Right forelimb (tissue), 1 donor: ENCODE measurements at regions not wholly inside any gene's neighbourhood (a gene's known extent, or its start where the extent isn't known, plus 50 kb on each side); places are given as distances from the start of the nearest gene placed in this dataset.
"Not testable (repeated sequence)": the region's sequence is repeated elsewhere in the genome, so short reads cannot be mapped to it uniquely, and the experiment has no call there.

Source experiments
- DNase-seq: peaks from one replicate; pipeline ENCODE4 v3.0.0-alpha.2; 2018

GRCh38 chr5:92977846-92978540, 603.0 kb downstream of the NR2F1-AS1 start:
- no peak for DNase-seq

DNA sequence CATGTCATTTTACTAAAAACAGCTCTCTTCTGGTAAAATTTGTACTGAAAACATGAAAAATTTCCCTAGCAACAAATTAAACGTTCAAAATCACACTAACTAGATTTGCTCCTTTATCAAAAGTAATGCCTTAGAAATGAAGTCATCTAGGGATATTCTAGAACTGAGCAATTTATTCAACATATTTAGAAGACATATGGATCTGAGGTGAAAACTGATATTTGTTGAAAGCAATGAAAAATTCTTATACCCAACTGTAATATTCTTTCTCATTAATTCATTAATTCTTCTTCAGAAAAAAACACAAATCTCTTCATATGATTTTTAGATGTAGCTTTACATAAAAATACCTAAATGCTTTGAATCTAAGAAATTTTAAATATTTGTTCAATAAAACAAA, 604.9 kb downstream of the NR2F1-AS1 start:
- DNase-seq: no peak

DNA sequence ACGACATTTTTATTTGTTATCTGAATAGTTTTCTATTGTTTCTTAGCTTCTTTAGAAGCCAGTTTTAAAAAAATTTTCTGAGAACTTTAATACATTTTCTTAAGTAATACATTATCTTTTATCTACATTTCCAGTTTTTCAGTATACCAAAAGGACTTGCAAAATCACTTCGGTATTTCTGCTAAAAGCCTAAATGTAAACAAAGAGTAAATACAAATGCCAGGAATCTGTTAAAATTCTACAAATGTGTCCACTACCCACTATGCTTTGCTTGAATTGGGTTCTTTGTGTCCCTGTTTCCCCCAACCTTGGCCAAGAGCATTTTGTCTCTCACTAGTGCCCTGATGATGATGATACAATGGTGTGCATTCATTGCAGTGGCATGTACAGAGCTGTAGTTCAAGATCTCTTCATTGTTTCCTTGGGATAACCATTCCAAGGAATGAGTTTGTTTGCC, 611.2 kb downstream of the NR2F1-AS1 start:
- DNase-seq: no peak

- no peak for DNase-seq
These were observed 611.7 kb downstream of the NR2F1-AS1 start for GRCh38 chr5:92969191-92969780.

DNA sequence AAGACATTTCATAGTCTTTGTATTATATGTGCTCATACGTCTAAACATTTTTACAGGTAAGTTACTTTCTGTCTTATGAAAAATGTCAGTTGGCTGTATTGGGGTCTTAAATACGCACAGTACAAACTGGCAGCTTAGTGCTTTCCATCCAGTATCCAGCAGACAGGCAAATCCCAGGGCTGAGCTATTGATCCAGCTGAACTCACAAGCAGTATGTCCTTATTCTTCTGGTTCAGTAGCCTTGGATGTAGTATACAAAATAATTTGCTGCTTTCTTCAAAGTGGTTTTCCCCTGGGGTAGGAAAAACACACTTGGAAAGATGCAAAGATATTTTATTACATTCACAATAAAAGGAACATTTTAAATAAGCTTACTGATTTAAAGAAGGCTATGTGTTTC, 617.2 kb downstream of the NR2F1-AS1 start:
- DNase-seq: no peak

GRCh38 chr5:92962752-92963151, 618.3 kb downstream of the NR2F1-AS1 start:
- no peak for DNase-seq

DNA sequence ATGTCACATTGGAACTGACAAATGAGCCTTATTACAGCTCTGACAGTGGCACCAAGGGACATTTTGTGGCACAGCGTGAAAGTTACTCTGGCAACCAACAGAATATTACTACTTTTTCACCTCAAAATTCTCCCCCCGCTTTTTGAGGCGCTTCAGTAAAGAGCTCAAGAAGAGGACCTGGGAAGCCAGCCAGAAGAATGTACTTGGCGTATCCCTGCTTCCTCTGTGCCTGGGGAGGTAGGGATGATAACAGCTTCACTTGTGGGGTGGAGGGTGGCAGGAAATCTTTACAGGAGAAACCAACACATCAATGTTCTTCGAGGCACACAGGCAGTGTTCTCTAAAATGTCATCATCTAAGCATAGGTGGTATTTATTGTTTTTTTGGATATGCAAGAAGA, 624.1 kb downstream of the NR2F1-AS1 start:
- DNase-seq: no peak

DNA sequence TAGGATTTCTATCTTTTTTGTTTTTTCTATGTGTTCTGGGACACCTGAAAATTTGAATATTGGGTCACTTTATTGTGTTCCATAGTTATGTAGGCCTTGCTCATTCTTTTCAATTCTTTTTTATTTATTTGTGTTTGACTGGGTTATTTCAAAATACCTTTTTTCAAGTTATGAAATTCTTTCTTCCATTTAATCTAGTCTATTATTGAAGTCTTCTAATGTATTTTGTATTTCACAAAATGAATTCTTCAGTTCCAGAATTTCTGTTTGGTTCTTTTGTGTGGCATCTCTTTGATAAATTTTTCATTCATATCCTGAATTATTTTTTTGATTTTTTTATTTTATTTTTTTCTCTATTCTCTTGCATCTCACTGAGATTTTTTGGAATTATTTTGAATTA, 628.8 kb downstream of the NR2F1-AS1 start:
- DNase-seq: no peak

GRCh38 chr5:92951746-92952145, 629.3 kb downstream of the NR2F1-AS1 start:
- DNase-seq: no peak

GRCh38 chr5:92946546-92946945, 634.5 kb downstream of the NR2F1-AS1 start:
- DNase-seq: no peak

- DNase-seq: no peak
These were observed 635.4 kb downstream of the NR2F1-AS1 start for GRCh38 chr5:92945605-92946097.

DNA sequence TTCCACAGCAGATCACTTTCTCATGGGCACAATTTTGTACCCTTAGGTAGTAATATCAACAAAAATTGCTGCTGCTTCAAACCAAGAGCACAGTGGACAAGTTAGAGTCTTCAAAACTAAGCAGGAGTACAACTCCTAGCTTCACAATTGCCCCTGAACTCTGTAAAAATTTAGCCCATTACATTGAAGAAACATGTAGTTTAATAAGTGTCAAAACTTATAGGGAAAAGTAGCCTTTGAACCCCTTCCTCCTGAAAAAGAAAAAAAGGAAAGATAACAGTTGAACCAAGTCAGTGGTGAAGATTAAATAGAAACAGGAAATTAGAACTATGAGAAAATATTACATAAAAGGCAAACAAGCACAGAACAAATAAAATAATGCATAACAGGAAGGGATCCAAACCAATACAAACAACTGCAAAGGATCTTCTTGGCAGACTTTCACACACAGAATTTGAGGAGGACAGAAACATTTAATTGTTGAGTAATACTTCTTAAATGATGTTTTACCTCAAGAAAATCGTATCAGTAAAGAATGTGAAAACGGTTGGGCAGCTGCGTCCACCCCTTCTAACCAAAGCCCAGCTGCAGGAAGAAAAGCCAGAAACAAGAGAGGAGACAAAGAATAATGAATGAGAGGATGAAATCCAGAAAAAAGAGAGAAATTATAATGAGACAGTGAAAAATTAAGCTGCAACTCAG, 636.0 kb downstream of the NR2F1-AS1 start:
- no peak for DNase-seq

DNA sequence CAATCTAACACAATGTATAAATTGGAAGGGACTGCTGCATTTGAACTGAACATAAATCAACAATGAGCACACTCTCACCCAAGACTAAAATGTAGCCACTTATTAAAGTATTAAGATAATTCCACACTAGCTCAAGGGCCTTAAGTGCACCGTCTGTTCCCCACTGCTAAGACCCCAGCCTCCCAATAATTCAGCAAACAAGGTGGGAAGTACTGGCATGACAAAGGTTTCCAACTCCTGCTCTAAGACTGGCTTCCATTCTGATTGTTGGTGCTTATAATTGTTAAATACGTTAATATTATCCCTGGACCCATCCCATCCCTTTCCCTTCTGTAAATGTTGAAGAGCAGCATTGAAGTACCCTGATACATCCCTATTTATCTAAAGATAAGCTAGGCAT, 636.7 kb downstream of the NR2F1-AS1 start:
- DNase-seq: no peak

- no peak for DNase-seq
These were observed 638.3 kb downstream of the NR2F1-AS1 start for GRCh38 chr5:92942762-92943161.

GRCh38 chr5:92941806-92942205, 639.2 kb downstream of the NR2F1-AS1 start:
- no peak for DNase-seq

DNA sequence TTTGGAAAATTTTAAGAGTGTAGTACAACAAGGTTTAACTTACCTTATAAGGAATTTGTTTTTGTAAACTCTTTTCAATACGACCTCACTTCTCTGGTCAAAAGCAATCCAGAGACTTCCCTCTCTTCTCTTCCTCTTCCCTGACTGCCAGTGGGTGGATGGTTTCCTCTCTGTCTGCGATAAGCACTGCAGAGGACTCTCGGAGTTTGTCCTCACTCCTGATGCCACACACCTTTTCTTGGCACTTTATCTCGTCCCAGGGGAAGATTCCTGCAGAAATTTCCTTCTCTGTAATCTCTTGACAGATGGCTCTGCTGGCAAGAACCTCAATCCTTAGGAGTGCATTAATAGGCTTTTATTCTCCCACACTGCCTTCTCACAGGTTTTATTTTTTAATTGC, 641.6 kb downstream of the NR2F1-AS1 start:
- DNase-seq: no peak

DNA sequence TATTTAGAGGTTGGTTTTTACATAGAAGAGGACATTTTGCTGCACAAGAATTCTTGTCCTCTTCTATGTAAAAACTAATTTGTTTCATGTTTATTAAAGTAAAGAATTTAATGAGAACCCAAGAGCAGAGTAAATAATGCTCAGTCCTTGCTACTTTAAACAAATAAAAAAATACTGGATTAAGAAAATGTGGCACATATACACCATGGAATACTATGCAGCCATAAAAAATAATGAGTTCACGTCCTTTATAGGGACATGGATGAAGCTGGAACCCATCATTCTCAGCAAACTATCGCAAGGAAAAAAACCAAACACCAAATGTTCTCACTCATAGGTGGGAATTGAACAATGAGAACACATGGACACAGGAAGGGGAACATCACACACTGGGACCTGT, 643.6 kb downstream of the NR2F1-AS1 start:
- not testable (repeated sequence) for DNase-seq

- no peak for DNase-seq
These were observed 651.0 kb downstream of the NR2F1-AS1 start for GRCh38 chr5:92930057-92930456.

DNA sequence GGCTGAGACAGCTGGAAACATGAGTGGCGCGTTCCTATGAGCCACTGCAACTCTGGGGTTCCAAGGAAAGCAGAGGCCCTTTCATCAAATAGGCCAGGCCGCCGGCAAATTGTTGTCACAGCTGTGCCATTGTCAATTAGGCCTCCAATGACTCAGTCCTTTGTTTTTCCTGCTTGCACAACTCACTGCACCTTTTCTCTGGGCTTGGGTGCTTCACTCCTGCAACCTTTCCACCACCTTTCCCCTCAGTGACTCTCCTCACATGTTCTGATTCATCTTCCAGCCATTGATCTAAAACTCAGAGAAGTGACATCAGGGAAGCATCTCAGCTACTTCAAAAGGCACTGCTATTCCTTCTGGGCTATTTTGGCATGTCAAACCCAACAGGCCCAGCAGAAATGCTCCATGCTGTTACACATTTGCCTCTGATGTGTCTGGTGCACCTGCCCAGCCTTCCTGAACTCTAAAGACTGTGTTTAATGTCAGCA, 653.7 kb downstream of the NR2F1-AS1 start:
- no peak for DNase-seq

DNA sequence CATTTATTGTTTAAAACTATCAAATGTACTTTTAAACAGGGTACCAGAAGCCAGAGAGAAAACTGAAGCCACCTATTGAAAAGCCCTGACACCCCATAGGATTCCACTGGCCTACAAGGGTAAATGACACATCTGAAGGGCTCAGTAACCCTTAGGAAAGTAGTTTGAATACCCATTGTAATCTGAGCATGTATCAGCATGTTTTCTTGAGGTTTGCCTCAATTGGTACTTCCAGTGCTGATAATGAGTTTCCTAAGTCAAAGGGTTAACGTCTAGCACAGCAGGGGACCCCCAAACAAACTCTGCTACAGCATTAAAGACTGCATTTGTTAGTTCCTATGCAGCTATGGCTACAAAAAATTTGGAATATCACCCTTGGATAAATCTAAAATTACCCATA, 657.1 kb downstream of the NR2F1-AS1 start:
- no peak for DNase-seq

GRCh38 chr5:92922231-92922967, 658.6 kb downstream of the NR2F1-AS1 start:
- DNase-seq: no peak

DNA sequence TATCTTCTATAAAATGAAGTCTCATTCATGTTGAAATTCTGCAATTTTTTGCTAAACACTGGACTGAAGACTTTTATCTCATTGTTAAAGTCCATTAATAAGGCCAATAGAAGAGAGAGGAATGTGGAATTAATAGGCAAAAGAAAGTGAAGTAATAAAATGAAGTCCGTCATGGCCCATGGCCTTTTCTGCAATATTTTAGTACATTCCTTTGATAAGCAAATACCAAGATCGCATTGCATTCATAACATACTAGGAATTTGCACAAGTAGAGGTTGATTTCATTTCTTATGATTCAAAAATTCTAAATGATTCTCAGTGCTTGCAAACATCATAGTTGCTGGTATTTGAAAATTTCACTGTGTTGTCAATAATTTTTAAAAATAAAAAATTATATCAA, 664.0 kb downstream of the NR2F1-AS1 start:
- DNase-seq: no peak

DNA sequence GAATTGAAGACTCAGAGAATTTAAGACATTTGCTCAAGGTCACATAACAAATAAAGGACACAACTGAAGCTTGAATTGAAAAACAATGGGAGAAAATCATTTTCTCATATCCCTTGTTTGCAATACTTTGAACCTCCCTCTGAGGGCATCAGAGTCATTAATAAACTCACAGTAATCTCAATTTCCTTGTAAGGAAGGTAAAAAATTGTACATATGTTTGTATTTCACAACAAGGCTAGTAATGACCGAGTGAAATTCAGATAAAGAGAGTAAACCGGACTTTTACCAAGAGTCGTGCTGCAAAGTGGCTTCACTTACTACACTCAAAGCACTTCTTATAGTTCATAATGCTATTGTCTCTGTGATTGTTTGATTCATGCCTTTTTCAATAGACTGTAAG, 665.0 kb downstream of the NR2F1-AS1 start:
- no peak for DNase-seq
